VCaP (cell line): ENCODE measurements at regions not wholly inside any gene's neighbourhood (a gene's known extent, or its start where the extent isn't known, plus 50 kb on each side); places are given as distances from the start of the nearest gene placed in this dataset.

Source experiments
- H3K27ac ChIP-seq: fragments of 450-650 bp; 2 replicates; pipeline ENCODE4 v1.5.1; 2017
- TF ChIP-seq, protein P1 (sequence below): fragments of 450-650 bp; conservative IDR thresholded peaks from 2 replicates; pipeline ENCODE4 v1.5.1; 2017; ENCODE audit warnings: mild to moderate bottlenecking, moderate library complexity

DNA sequence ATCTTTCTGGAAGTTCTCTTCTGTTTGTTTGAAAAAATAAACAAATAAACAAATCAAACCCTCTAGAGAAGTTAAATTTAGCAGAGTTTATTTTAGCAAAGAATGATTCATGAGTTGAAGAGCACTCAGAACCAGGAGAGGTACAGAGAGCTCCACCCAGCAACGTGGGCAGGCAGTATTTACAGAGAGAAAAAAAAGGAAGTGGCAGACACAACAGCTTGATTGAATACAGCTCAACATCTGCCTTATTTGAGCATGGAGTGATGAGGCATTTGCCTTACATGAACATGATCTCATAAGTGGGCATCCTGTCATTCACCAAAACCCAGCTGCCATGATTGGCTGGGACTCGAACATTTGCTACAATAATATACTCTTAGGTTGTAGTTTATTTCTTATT is 381.6 kb upstream of the ADAMTS16 start:
- H3K27ac ChIP-seq: no peak overlapping the region
- TF ChIP-seq, protein P1, sequence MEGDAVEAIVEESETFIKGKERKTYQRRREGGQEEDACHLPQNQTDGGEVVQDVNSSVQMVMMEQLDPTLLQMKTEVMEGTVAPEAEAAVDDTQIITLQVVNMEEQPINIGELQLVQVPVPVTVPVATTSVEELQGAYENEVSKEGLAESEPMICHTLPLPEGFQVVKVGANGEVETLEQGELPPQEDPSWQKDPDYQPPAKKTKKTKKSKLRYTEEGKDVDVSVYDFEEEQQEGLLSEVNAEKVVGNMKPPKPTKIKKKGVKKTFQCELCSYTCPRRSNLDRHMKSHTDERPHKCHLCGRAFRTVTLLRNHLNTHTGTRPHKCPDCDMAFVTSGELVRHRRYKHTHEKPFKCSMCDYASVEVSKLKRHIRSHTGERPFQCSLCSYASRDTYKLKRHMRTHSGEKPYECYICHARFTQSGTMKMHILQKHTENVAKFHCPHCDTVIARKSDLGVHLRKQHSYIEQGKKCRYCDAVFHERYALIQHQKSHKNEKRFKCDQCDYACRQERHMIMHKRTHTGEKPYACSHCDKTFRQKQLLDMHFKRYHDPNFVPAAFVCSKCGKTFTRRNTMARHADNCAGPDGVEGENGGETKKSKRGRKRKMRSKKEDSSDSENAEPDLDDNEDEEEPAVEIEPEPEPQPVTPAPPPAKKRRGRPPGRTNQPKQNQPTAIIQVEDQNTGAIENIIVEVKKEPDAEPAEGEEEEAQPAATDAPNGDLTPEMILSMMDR: no peak

DNA sequence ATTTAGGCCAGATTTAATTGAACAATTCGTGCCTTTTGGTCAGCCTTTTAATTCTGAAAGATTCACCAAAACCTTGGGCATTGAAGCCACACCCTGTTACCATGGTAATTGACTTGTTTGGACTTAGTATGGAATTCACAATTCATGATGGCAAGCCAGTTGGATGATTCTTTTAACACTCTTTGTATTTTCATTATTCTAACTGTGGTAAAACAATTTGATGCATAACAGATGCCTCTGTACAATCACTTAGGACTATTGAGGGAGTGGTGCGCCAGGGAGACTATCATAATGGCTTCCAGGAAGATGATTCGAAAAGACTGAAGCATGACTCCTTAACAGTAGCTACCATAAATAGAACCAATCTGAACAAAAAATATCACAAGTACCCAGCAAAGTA is 381.1 kb upstream of the ADAMTS16 start:
- H3K27ac ChIP-seq: no peak overlapping the region
- TF ChIP-seq, protein P1: no peak

DNA sequence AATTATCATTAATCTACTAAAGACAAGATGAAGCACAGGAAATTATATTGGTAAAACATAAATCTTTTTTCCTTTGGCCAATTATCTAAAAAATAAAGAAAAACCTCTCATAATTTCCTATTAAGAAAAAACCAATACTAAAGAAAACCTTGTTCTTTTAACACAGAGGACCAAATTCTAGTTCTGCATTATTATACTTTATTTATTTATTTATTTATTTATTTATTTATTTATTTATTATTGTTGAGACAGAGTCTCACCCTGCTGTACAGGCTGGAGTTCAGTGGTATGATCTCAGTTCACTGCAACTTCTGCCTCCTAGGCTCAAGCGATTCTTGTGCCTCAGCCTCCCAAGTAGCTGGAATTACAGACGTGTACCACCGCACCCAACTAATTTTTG is 377.8 kb upstream of the ADAMTS16 start:
- TF ChIP-seq, protein P1: no peak
- no peak overlapping the region for H3K27ac ChIP-seq

DNA sequence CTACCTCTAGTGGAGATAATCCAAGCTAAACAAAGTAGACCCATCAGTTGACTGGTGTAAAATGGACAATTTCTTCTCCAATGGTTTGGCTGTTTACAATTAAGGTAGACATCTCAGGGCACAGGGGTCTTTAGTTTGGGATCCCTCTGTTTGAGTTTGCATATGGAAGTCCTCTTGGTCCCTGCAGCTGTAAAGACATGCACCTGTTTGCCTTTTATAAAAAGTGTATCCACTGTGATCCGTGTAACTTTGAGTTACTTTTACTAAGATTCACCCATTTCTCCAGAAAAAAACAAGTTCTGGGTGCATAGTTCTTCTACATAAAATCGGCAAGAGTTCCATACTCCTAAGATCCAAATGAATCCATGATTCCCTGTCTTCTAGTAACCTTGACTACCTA is 374.7 kb upstream of the ADAMTS16 start:
- no peak overlapping the region for H3K27ac ChIP-seq
- TF ChIP-seq, protein P1: no peak

DNA sequence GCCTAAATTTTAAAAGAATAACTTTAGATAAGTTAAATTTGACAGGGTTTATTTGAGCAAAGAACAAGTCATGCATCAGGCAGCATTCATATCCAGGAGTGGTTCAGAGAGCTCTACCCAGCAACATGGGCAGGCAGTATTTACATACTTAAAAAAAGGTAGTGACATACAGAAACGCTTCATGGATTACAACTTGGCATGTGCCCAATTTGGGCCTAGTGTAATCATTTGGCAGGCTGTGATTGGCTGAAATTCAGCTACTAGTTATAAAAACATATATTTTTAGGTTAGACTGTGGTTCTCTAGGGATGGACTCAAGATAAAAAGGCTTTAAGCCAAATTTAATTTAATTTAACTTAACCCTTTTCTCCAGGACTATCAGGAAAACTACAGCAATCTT is 374.0 kb upstream of the ADAMTS16 start:
- TF ChIP-seq, protein P1: no peak

DNA sequence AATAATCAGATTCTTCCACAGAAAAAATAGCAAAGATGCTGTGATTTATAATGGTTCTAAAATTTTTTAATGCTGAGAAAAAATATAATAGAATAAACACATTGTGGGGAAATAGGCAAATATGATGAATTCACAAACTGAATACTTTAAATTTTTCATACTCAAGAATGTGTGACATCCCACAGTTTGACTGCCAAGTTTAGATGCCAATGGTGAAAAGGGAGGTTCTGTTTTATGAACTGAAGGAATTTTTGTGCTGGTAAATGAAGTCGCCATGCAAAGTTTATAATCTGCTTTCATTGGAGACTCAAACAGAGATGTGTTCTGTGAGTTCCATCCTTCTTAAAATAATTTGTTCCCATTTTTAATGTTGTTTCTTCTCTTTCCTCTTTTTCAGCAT is 367.5 kb upstream of the ADAMTS16 start:
- H3K27ac ChIP-seq: no peak overlapping the region
- TF ChIP-seq, protein P1: no peak

More for the DNA sequence above, 374.0 kb upstream of the ADAMTS16 start:
- H3K27ac ChIP-seq: no peak overlapping the region

GRCh38 chr5:4773827-4774317 is 366.3 kb upstream of the ADAMTS16 start:
- TF ChIP-seq, protein P1: no peak
- no peak overlapping the region for H3K27ac ChIP-seq
